Common myeloid progenitor, CD34-positive (primary cell): ENCODE measurements at regions not wholly inside any gene's neighbourhood (a gene's known extent, or its start where the extent isn't known, plus 50 kb on each side); places are given as distances from the start of the nearest gene placed in this dataset.

ENCODE experiments used
- CTCF ChIA-PET: fragments of 350-600 bp; sonication (Branson Sonifier 250); formaldehyde crosslinking; loops from one replicate; lab custom pipeline; 2021; ENCODE audit warnings: antibody characterized with exemption; lab: Charles Lee
- POLR2A ChIA-PET: fragments of 350-600 bp; sonication (Branson Sonifier 250); formaldehyde crosslinking; loops from one replicate; lab custom pipeline; 2021; ENCODE audit warnings: antibody characterized with exemption; lab: Charles Lee
- DNase-seq, 3 donors: peaks; one replicate each; pipeline versions ENCODE4 v3.0.0 to v3.0.0-alpha.2; 2013
- H3K27ac ChIP-seq, 2 experiments: 1 replicate in 1 of 2; 2 replicates in 1 of 2; pipeline ENCODE4 v1.7.0; 2013; ENCODE audit warnings: inconsistent platforms in 2 of 2, low read length in 2 of 2, mild to moderate bottlenecking in 2 of 2, low read depth in 1 of 2, moderate library complexity in 1 of 2; ENCODE audit not compliant: severe bottlenecking in 2 of 2, insufficient read depth in 1 of 2, poor library complexity in 1 of 2
- H3K27me3 ChIP-seq, 5 experiments: replicated peaks in 2 of 5; 1 replicate in 3 of 5; 2 replicates in 2 of 5; pipeline versions ENCODE4 v1.6.1 to v1.7.0; 2013; ENCODE audit warnings: low read length in 4 of 5, mild to moderate bottlenecking in 2 of 5, moderate library complexity in 2 of 5, inconsistent platforms in 1 of 5; ENCODE audit not compliant: insufficient read depth in 5 of 5, control insufficient read depth in 4 of 5
- H3K36me3 ChIP-seq, 4 experiments: 1 replicate in 2 of 4; 2 replicates in 2 of 4; pipeline versions ENCODE4 v1.6.1 to v1.7.0; 2013; ENCODE audit warnings: low read length in 3 of 4, control low read depth in 1 of 4, mild to moderate bottlenecking in 1 of 4; ENCODE audit not compliant: control insufficient read depth in 4 of 4, insufficient read depth in 4 of 4
- H3K4me1 ChIP-seq, 4 experiments: 1 replicate in 3 of 4; 2 replicates in 1 of 4; pipeline versions ENCODE4 v1.6.1 to v1.7.1; 2013; ENCODE audit warnings: low read length in 3 of 4, mild to moderate bottlenecking in 3 of 4, control low read depth in 1 of 4, inconsistent platforms in 1 of 4, moderate library complexity in 1 of 4; ENCODE audit not compliant: control insufficient read depth in 4 of 4, insufficient read depth in 4 of 4; ENCODE audit errors: control extremely low read depth in 1 of 4
- H3K4me3 ChIP-seq, 7 experiments: 1 replicate in 4 of 7; 2 replicates in 3 of 7; pipeline versions ENCODE4 v1.5.1 to v1.7.0; 2013; ENCODE audit warnings: mild to moderate bottlenecking in 7 of 7, low read length in 6 of 7, moderate library complexity in 6 of 7, inconsistent platforms in 2 of 7, low read depth in 2 of 7, control low read depth in 1 of 7; ENCODE audit not compliant: insufficient read depth in 4 of 7, control insufficient read depth in 1 of 7; ENCODE audit errors: extremely low read depth in 1 of 7
- H3K9me3 ChIP-seq, 5 experiments: 1 replicate in 4 of 5; 2 replicates in 1 of 5; pipeline versions ENCODE4 v1.6.1 to v1.7.1; 2013; ENCODE audit warnings: low read length in 4 of 5, mild to moderate bottlenecking in 2 of 5, inconsistent platforms in 1 of 5, low read depth in 1 of 5, moderate library complexity in 1 of 5; ENCODE audit not compliant: control insufficient read depth in 4 of 5, insufficient read depth in 2 of 5; ENCODE audit errors: control extremely low read depth in 1 of 5
- WGBS: methylation state at CpG from one replicate; pipeline ENCODE4 v1.1.5; 2013; ENCODE audit not compliant: insufficient coverage; 5-methylcytosine and 5-hydroxymethylcytosine counted together

DNA sequence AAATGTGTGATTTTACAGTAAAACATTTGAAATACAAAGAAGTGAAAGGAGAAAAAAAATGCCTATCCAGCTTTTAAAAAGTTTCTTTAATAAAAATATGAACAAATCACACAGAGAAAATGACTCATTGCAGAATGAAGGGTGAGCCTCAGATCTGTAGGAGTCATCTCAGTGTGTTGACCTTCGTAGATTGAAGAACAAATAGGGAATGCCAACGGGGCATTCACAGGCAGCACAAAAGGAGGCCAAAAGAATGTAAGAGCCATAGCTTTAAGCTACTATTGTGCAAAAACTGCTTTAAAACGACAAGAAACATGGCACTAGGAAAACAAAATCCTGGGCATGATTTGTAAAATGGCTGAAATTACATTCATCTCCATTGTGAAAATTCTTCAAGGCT lies 782.7 kb upstream of the CELF2 start:
- ChIA-PET CTCF (no interaction called here), POLR2A (no interaction called here)
- no peak for DNase-seq
- no peaks in the 10 kb centered on the region for H3K4me1 ChIP-seq
- H3K36me3 ChIP-seq, result no peaks in the 10 kb centered on the region
- H3K4me3 ChIP-seq, result no peak overlapping the region
- H3K9me3 ChIP-seq, result no peaks in the 10 kb centered on the region
- WGBS, result 100% methylated on average over 3 of the region's 3 CpGs
- no peak overlapping the region for H3K27ac ChIP-seq
- H3K27me3 ChIP-seq, result no peaks in the 10 kb centered on the region

DNA sequence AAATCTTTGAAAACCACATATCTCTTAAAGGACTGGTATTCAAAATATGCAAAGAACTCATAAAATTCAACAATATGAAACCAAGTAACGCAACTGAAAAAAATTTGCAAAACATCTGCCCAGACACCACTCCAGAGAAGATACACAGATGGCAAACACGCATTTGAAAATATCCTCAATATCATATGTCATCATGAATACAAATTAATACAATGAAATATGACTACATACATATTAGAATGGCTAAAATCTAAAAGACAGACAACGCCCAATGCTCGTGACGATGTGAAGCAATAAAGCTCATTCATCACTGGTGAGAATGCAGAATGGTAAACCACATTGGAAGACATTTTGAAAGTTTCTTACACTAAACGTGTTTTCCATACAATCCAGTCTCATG lies 770.1 kb upstream of the CELF2 start:
- Histone ChIP-seq H3K4me3 (no peak overlapping the region), H3K36me3 (no peaks in the 10 kb centered on the region), H3K27ac (no peak overlapping the region), H3K9me3 (peaks cover 0 to 2% (median 0%) of the 10 kb centered on the region in 5 experiments), H3K27me3 (no peaks in the 10 kb centered on the region), H3K4me1 (no peaks in the 10 kb centered on the region)
- ChIA-PET POLR2A (no interaction called here), CTCF (no interaction called here)
- no peak for DNase-seq
- WGBS, result 98% methylated on average over 5 of the region's 6 CpGs

DNA sequence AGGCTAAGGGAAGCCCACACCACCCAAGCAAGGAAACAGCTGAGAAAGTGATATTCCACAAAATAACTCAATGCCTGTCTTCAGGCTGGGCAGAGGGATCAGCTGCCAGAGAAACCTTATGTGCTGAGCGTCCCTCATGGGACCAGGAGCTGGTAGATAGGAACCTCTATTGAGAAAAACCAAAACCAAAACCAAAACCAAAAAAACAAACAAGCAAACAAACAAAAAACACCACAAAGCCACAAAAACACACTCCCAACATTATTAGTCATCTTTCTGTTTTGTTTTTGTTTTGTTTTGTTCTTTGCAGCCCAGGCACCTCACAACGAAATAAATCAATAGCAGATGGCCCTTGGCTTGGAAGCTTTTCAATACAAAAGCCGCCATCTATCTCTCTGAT lies 760.8 kb upstream of the CELF2 start:
- H3K4me3 ChIP-seq, result no peak overlapping the region
- ChIA-PET POLR2A (no interaction called here), CTCF (no interaction called here)
- no peaks in the 10 kb centered on the region for H3K4me1 ChIP-seq
- no peaks in the 10 kb centered on the region for H3K36me3 ChIP-seq
- DNase-seq, result no peak
- peaks cover 0 to 5% (median 0%) of the 10 kb centered on the region in 5 experiments for H3K9me3 ChIP-seq
- no peak overlapping the region for H3K27ac ChIP-seq
- no peaks in the 10 kb centered on the region for H3K27me3 ChIP-seq
- 94% methylated on average over 2 of the region's 3 CpGs for WGBS

DNA sequence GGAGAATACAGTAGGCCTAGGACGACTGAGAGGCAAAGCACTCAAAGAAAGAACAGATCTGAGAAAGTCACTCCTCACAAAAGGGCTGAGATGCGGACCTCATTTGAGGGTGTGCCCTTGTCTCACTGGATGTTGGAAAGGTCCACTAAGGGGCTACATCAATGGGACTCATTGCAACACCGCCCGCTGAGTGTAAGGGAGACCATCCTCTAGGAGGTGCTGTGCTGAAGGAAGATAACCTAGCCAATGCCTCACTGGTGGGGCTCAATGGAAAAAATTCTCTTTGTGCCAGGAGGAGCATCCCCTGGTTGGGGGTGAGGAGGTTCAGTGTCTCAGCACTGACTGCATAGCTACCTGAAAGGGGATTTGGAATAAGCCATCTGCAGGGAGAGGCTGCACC lies 758.7 kb upstream of the CELF2 start:
- Histone ChIP-seq H3K4me1 (no peaks in the 10 kb centered on the region), H3K9me3 (peaks cover 0 to 5% (median 0%) of the 10 kb centered on the region in 5 experiments), H3K27me3 (no peaks in the 10 kb centered on the region), H3K4me3 (no peak overlapping the region), H3K27ac (no peak overlapping the region), H3K36me3 (no peaks in the 10 kb centered on the region)
- DNase-seq, result no peak
- POLR2A ChIA-PET, result no interaction called here
- CTCF ChIA-PET, result no interaction called here
- 100% methylated on average over 4 of the region's 4 CpGs for WGBS

DNA sequence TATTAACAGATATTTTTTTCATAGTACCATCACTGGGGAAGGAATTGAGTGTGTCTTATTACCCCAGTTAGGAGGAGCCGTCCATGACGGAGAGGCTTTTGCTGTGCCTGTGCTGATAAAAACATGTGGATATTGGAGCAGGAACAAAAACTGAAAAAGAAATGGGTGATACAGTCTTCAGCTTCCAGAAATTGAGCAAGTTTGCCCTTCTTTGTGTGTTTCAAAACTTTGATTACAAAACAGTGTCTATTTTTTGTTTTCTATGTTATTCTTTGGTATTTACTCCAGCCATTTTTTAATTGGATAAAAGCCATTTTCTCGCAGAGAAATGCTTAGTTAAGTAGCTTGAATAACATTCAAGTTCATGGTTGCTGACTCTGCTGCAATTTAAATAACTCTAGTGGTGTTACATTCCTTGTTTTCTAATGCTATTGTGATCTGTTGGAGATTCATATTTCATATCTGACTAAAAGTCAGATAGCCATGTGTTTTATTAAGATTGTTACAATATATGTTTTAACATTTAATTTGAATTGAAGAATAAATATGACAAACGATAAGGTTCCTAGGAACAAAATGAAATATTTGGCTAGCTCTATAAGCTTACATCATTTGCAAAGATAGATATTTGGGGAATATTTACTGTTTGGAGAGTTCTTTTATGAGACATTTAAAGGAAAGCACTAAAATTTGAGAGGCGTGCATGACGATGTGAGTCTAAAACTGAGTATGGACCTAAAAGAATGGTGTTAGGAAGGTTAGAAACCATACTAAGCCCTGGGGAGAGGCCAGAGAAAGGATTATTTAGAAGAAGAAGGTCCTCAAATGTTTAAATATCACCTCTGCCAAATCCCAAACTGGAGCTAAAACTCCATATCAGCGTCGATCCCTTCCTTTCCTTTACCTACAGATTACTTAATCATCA lies 747.3 kb upstream of the CELF2 start:
- no peak for DNase-seq
- Histone ChIP-seq H3K27me3 (no peaks in the 10 kb centered on the region), H3K9me3 (no peaks in the 10 kb centered on the region), H3K27ac (no peak overlapping the region), H3K4me3 (no peak overlapping the region), H3K4me1 (no peaks in the 10 kb centered on the region), H3K36me3 (no peaks in the 10 kb centered on the region)
- ChIA-PET POLR2A (no interaction called here), CTCF (no interaction called here)
- WGBS, result 91% methylated on average over 6 of the region's 8 CpGs

GRCh38 chr10:10271639-10272192 lies 746.0 kb upstream of the CELF2 start:
- H3K27me3 ChIP-seq, result no peaks in the 10 kb centered on the region
- WGBS, result 100% methylated on average over 1 of the region's 1 CpG
- H3K27ac ChIP-seq, result no peak overlapping the region
- no peaks in the 10 kb centered on the region for H3K36me3 ChIP-seq
- no peak for DNase-seq
- H3K4me3 ChIP-seq, result no peak overlapping the region
- ChIA-PET POLR2A (no interaction called here), CTCF (no interaction called here)
- H3K4me1 ChIP-seq, result no peaks in the 10 kb centered on the region
- no peaks in the 10 kb centered on the region for H3K9me3 ChIP-seq

GRCh38 chr10:10273661-10274060 lies 744.0 kb upstream of the CELF2 start:
- Histone ChIP-seq H3K27me3 (no peaks in the 10 kb centered on the region), H3K4me3 (no peak overlapping the region), H3K9me3 (no peaks in the 10 kb centered on the region), H3K4me1 (no peaks in the 10 kb centered on the region), H3K36me3 (no peaks in the 10 kb centered on the region), H3K27ac (no peak overlapping the region)
- ChIA-PET CTCF (no interaction called here), POLR2A (no interaction called here)
- WGBS, result 100% methylated on average over 2 of the region's 3 CpGs
- no peak for DNase-seq
